Gastroesophageal sphincter (tissue), 4 donors: ENCODE measurements at regions not wholly inside any gene's neighbourhood (a gene's known extent, or its start where the extent isn't known, plus 50 kb on each side); places are given as distances from the start of the nearest gene placed in this dataset.
A peak's percentile ranks its signal among the peaks of the same experiment; 100 is the strongest.

Experiments used
- ATAC-seq: fragments of 150-250 bp; one replicate; pipeline ENCODE4 v1.9.1; 2016; ENCODE audit warnings: mild to moderate bottlenecking, moderate library complexity
- H3K27ac ChIP-seq, 4 donors: fragments of 200-600 bp; sonication (generic) in 3 of 4; 1 replicate in 3 of 4; 2 replicates in 1 of 4; pipeline ENCODE4 v1.5.1; 2016 to 2019
- H3K27me3 ChIP-seq: fragments of 200-600 bp; sonication (generic); one replicate; pipeline ENCODE4 v1.5.1; 2019
- H3K36me3 ChIP-seq, 2 donors: fragments of 200-600 bp; sonication (generic); one replicate each; pipeline ENCODE4 v1.5.1; 2019; ENCODE audit warnings: control low read depth in 1 of 2
- H3K4me1 ChIP-seq, 3 donors: fragments of 200-600 bp; sonication (generic); 1 replicate in 2 of 3; 2 replicates in 1 of 3; pipeline ENCODE4 v1.5.1; 2016 to 2019; ENCODE audit warnings: control low read depth in 2 of 3
- H3K4me3 ChIP-seq, 2 donors: fragments of 200-600 bp; sonication (generic); one replicate each; pipeline ENCODE4 v1.5.1; 2019; ENCODE audit warnings: mild to moderate bottlenecking in 1 of 2, moderate library complexity in 1 of 2
- H3K9me3 ChIP-seq, 3 donors: fragments of 200-600 bp; sonication (generic); one replicate each; pipeline ENCODE4 v1.5.1; 2017 to 2019; ENCODE audit warnings: control low read depth in 2 of 3
- CTCF ChIP-seq, 4 experiments: fragments of 200-600 bp in 2 of 4; fragments of 450-650 bp in 2 of 4; sonication (generic) in 1 of 4; IDR thresholded peaks; one replicate each; pipeline ENCODE4 v1.5.1; 2017 to 2019; ENCODE audit warnings: antibody characterized with exemption in 4 of 4, mild to moderate bottlenecking in 2 of 4, moderate library complexity in 2 of 4
- EP300 ChIP-seq: sonication (generic); formaldehyde crosslinking; IDR thresholded peaks from one replicate; pipeline ENCODE4 v1.6.1; 2017; ENCODE audit warnings: antibody characterized with exemption, mild to moderate bottlenecking
- POLR2A ChIP-seq, 2 donors: fragments of 450-650 bp; IDR thresholded peaks; one replicate each; pipeline ENCODE4 v1.6.1; 2017; ENCODE audit warnings: antibody characterized with exemption in 2 of 2, mild to moderate bottlenecking in 2 of 2, moderate library complexity in 1 of 2
- POLR2AphosphoS5 ChIP-seq: sonication (generic); formaldehyde crosslinking; IDR thresholded peaks from one replicate; pipeline ENCODE4 v1.6.1; 2017; ENCODE audit warnings: antibody characterized with exemption
- WGBS, 2 donors: methylation state at CpG; one replicate each; pipeline ENCODE4 v1.1.5; 2018; ENCODE audit warnings: low coverage in 1 of 2; 5-methylcytosine and 5-hydroxymethylcytosine counted together

- peak overlapping the region in 1 of 2 donors; percentile 54 for H3K4me3 ChIP-seq
- peaks cover 0 to 4% (median 0%) of the 10 kb centered on the region in 3 donors for H3K9me3 ChIP-seq
- H3K27me3 ChIP-seq, result peaks cover 82% of the 10 kb centered on the region
- TF ChIP-seq CTCF (IDR thresholded peaks at IDR 0.05) (no peak), POLR2AphosphoS5 (no peak), POLR2A (IDR thresholded peaks at IDR 0.05) (no peak), EP300 (no peak)
- 47 to 51% methylated on average over 7 of the region's 7 CpGs for WGBS, 2 donors
- no peak for ATAC-seq
- no peak overlapping the region for H3K27ac ChIP-seq
- no peaks in the 10 kb centered on the region for H3K36me3 ChIP-seq
- peaks cover 0 to 26% (median 5%) of the 10 kb centered on the region in 3 donors for H3K4me1 ChIP-seq
Observed at GRCh38 chr6:26232306-26232939, 132.6 kb upstream of the BTN3A2 start.

- no peaks in the 10 kb centered on the region for H3K36me3 ChIP-seq
- peaks cover 84% of the 10 kb centered on the region for H3K27me3 ChIP-seq
- peak overlapping the region in 3 of 4 donors; percentile 82 to 83 (median 82) for H3K27ac ChIP-seq
- TF ChIP-seq EP300 (no peak), POLR2AphosphoS5 (no peak), CTCF (IDR thresholded peaks at IDR 0.05) (no peak), POLR2A (IDR thresholded peaks at IDR 0.05) (no peak)
- peaks cover 0 to 4% (median 0%) of the 10 kb centered on the region in 3 donors for H3K9me3 ChIP-seq
- no peak for ATAC-seq
- 20 to 25% methylated on average over 13 to 30 of the region's 34 CpGs for WGBS, 2 donors
- H3K4me3 ChIP-seq, result peak overlapping the region; percentile 28 to 54
- H3K4me1 ChIP-seq, result peaks cover 0 to 26% (median 5%) of the 10 kb centered on the region in 3 donors
Observed at GRCh38 chr6:26232940-26233648, 131.9 kb upstream of the BTN3A2 start.

- H3K9me3 ChIP-seq, result peaks cover 0 to 4% (median 0%) of the 10 kb centered on the region in 3 donors
- peak; percentile 54 for ATAC-seq
- peak overlapping the region; percentile 28 to 54 for H3K4me3 ChIP-seq
- peaks cover 89% of the 10 kb centered on the region for H3K27me3 ChIP-seq
- peak; percentile 35 for TF ChIP-seq POLR2AphosphoS5
- no peak for TF ChIP-seq EP300
- TF ChIP-seq POLR2A (IDR thresholded peaks at IDR 0.05), result peak in 1 of 2 donors; percentile 26
- TF ChIP-seq CTCF (IDR thresholded peaks at IDR 0.05), result no peak
- WGBS, 2 donors, result 0 to 1% methylated on average over 22 to 23 of the region's 32 CpGs
- H3K27ac ChIP-seq, result peak overlapping the region; percentile 30 to 83 (median 82)
- no peaks in the 10 kb centered on the region for H3K36me3 ChIP-seq
- H3K4me1 ChIP-seq, result peaks cover 0 to 26% (median 5%) of the 10 kb centered on the region in 3 donors
Observed at GRCh38 chr6:26233649-26234420, 131.2 kb upstream of the BTN3A2 start.

GRCh38 chr6:26234421-26235301, 130.3 kb upstream of the BTN3A2 start:
- Histone ChIP-seq H3K9me3 (peaks cover 0 to 6% (median 0%) of the 10 kb centered on the region in 3 donors), H3K4me3 (peak overlapping the region; percentile 28 to 54), H3K27ac (peak overlapping the region; percentile 30 to 83 (median 82)), H3K4me1 (peaks cover 0 to 26% (median 5%) of the 10 kb centered on the region in 3 donors), H3K27me3 (peaks cover 94% of the 10 kb centered on the region), H3K36me3 (no peaks in the 10 kb centered on the region)
- TF ChIP-seq CTCF (IDR thresholded peaks at IDR 0.05) (no peak), EP300 (no peak), POLR2AphosphoS5 (peak; percentile 95), POLR2A (IDR thresholded peaks at IDR 0.05) (peak; percentile 74 to 96)
- WGBS, 2 donors, result 2% methylated on average over 20 to 36 of the region's 36 CpGs
- peak; percentile 84 for ATAC-seq
